ENCODE measurements at regions not wholly inside any gene's neighbourhood (a gene's known extent, or its start where the extent isn't known, plus 50 kb on each side); places are given as distances from the start of the nearest gene placed in this dataset.

DNA sequence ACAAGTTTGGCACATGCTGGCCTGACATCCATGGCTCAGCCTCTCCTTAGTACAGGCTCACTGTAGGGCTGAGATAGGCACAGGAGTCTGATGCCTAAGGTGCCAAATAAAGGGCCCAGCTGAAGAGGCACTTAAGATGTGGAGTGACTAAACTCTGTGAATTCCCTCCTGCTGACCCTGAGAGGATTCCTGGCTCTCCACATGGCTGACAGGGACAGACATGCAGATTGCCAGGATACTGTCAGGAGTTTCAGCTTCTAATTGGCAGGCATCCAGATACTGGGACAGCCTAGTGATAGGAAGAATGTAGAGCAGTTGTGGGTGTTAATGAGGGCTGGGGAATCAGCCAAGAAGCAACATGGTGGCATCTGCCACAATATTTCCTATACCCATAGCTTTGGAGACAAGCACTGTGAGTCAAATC lies 558.7 kb downstream of the INSC start:
- no peak for DNase-seq
- no peak for TF ChIP-seq POLR2A (IDR thresholded peaks at IDR 0.05)
- TF ChIP-seq POLR2AphosphoS5 (IDR thresholded peaks at IDR 0.05): no peak
- TF ChIP-seq, protein P1, sequence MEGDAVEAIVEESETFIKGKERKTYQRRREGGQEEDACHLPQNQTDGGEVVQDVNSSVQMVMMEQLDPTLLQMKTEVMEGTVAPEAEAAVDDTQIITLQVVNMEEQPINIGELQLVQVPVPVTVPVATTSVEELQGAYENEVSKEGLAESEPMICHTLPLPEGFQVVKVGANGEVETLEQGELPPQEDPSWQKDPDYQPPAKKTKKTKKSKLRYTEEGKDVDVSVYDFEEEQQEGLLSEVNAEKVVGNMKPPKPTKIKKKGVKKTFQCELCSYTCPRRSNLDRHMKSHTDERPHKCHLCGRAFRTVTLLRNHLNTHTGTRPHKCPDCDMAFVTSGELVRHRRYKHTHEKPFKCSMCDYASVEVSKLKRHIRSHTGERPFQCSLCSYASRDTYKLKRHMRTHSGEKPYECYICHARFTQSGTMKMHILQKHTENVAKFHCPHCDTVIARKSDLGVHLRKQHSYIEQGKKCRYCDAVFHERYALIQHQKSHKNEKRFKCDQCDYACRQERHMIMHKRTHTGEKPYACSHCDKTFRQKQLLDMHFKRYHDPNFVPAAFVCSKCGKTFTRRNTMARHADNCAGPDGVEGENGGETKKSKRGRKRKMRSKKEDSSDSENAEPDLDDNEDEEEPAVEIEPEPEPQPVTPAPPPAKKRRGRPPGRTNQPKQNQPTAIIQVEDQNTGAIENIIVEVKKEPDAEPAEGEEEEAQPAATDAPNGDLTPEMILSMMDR (IDR thresholded peaks at IDR 0.05 in 8 of 11, conservative IDR thresholded peaks at IDR 0.05 in 3 of 11): no peak
- Histone ChIP-seq H3K4me3 (no peak overlapping the region), H3K4me1 (no peaks in the 10 kb centered on the region), H3K9me3 (peaks cover 0 to 25% (median 20%) of the 10 kb centered on the region in 8 donors), H3K36me3 (no peaks in the 10 kb centered on the region), H3K27ac (no peak overlapping the region), H3K27me3 (replicated peaks in 1 of 7) (peaks cover 0 to 7% (median 0%) of the 10 kb centered on the region in 7 donors)
- intact Hi-C loops (cut with DNase I; ENCODE audit: low total_unique reads): no loop called here

DNA sequence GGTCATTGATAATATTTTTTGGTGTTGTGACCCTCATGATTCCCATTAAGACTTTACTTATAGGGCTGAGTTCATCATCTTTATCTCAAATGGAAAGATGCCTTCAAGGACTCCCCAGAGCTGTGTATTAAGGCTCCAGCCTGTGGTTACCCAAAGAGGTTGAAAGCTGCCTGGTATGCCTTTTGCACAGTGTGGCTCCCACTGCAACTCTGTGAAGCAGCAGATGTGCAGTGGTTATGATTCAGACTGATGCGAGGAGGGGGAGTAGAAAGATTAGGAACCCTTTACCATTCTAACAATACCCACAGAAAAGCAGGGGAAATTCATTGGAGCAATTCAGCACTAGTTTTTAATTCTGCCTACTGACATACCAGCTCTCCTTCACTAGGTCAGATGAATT lies 560.0 kb downstream of the INSC start:
- Histone ChIP-seq H3K4me3 (no peak overlapping the region), H3K4me1 (no peaks in the 10 kb centered on the region), H3K27ac (no peak overlapping the region), H3K9me3 (peaks cover 0 to 35% (median 23%) of the 10 kb centered on the region in 8 donors), H3K27me3 (replicated peaks in 1 of 7) (peaks cover 0 to 7% (median 0%) of the 10 kb centered on the region in 7 donors), H3K36me3 (no peaks in the 10 kb centered on the region)
- no peak for DNase-seq
- WGBS, 5 donors: 75 to 94% (median 86%) methylated on average over 1 of the region's 1 CpG
- intact Hi-C loops (cut with DNase I; ENCODE audit: low total_unique reads): no loop called here
- TF ChIP-seq, protein P1 (IDR thresholded peaks at IDR 0.05 in 8 of 11, conservative IDR thresholded peaks at IDR 0.05 in 3 of 11): no peak
- TF ChIP-seq POLR2A (IDR thresholded peaks at IDR 0.05) (no peak), POLR2AphosphoS5 (IDR thresholded peaks at IDR 0.05) (no peak)

DNA sequence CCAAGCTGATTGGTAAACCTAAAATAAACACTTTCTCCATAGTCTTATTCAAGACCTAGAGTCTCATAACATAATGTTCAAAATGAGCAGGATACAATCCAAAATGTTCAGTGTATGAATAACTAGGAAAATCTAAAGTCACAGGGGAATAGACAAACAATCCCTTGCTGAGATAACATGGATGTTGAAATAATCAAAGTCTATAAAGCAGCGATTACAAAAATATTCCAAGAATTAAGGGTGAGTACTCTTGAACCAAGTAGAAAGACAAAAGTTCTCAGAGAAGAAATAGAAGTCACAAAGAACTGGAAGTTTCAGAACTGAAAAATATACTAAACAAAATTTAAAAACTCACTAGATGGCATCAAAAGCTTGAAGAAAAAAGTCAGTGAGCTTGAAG lies 561.0 kb downstream of the INSC start:
- no peak for TF ChIP-seq POLR2A (IDR thresholded peaks at IDR 0.05)
- TF ChIP-seq, protein P1 (IDR thresholded peaks at IDR 0.05 in 8 of 11, conservative IDR thresholded peaks at IDR 0.05 in 3 of 11): no peak
- TF ChIP-seq POLR2AphosphoS5 (IDR thresholded peaks at IDR 0.05): no peak
- Histone ChIP-seq H3K4me1 (no peaks in the 10 kb centered on the region), H3K4me3 (no peak overlapping the region), H3K36me3 (no peaks in the 10 kb centered on the region), H3K27ac (no peak overlapping the region), H3K9me3 (peaks cover 0 to 35% (median 23%) of the 10 kb centered on the region in 8 donors), H3K27me3 (replicated peaks in 1 of 7) (peaks cover 0 to 3% (median 0%) of the 10 kb centered on the region in 7 donors)
- DNase-seq: no peak
- WGBS, 5 donors: 83 to 96% (median 91%) methylated on average over 1 of the region's 1 CpG
- intact Hi-C loops (cut with DNase I; ENCODE audit: low total_unique reads): no loop called here

DNA sequence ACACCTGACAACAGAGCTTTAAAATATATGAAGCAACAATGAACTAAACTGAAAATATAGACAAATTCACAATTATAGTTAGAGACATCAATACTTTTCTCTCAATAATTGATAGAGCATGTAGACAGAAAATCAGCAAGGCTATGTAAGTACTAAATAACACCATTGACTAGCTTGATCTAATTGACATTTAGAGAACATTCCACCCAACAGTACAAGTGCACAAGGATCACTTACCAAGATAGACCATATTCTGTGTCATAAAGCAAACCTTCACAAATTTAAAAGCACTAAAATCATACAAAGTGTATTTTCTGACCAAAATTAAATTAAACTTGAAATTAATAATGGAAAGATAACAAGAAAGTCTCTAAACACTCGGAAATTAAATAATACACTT lies 562.5 kb downstream of the INSC start:
- TF ChIP-seq POLR2A (IDR thresholded peaks at IDR 0.05): no peak
- TF ChIP-seq, protein P1 (IDR thresholded peaks at IDR 0.05 in 8 of 11, conservative IDR thresholded peaks at IDR 0.05 in 3 of 11): no peak
- TF ChIP-seq POLR2AphosphoS5 (IDR thresholded peaks at IDR 0.05): no peak
- 63 to 86% (median 82%) methylated on average over 1 of the region's 1 CpG for WGBS, 5 donors
- intact Hi-C loops (cut with DNase I; ENCODE audit: low total_unique reads): no loop called here
- no peak for DNase-seq
- no peak overlapping the region for H3K4me3 ChIP-seq
- H3K27ac ChIP-seq: no peak overlapping the region
- H3K4me1 ChIP-seq: no peaks in the 10 kb centered on the region
- H3K27me3 ChIP-seq (replicated peaks in 1 of 7): no peaks in the 10 kb centered on the region
- H3K36me3 ChIP-seq: no peaks in the 10 kb centered on the region
- peaks cover 0 to 35% (median 23%) of the 10 kb centered on the region in 8 donors for H3K9me3 ChIP-seq
